WTC11 (cell line): ENCODE measurements at regions not wholly inside any gene's neighbourhood (a gene's known extent, or its start where the extent isn't known, plus 50 kb on each side); places are given as distances from the start of the nearest gene placed in this dataset.

ENCODE experiments used
- ATAC-seq: fragments of 200-7000 bp; cut with Tn5 transposase; 2 replicates; pipeline ENCODE4 v1.10.0; 2021; ENCODE audit warnings: mild to moderate bottlenecking, moderate library complexity
- CTCF ChIA-PET: fragments of 300-600 bp; sonication (Branson Sonifier 250); formaldehyde crosslinking; loops from one replicate; lab custom pipeline; 2021; ENCODE audit warnings: antibody characterized with exemption; lab: Charles Lee
- POLR2A ChIA-PET: fragments of 350-600 bp; sonication (Branson Sonifier 250); formaldehyde crosslinking; loops from one replicate; lab custom pipeline; 2021; ENCODE audit warnings: antibody characterized with exemption; lab: Charles Lee
- DNase-seq: peaks from one replicate; pipeline ENCODE4 v3.0.0; 2021; ENCODE audit warnings: low spot score
- H3K27ac Mint-ChIP-seq: 2 replicates; pipeline ENCODE4 v1.8.0; 2021; ENCODE audit warnings: mixed read lengths
- H3K27me3 Mint-ChIP-seq: 2 replicates; pipeline ENCODE4 v1.8.0; 2021; ENCODE audit warnings: low read depth, mild to moderate bottlenecking, moderate library complexity, mixed read lengths
- H3K36me3 Mint-ChIP-seq: 2 replicates; pipeline ENCODE4 v1.8.0; 2021; ENCODE audit warnings: mixed read lengths
- H3K4me1 Mint-ChIP-seq: 2 replicates; pipeline ENCODE4 v1.8.0; 2022; ENCODE audit warnings: mixed read lengths
- H3K4me3 Mint-ChIP-seq: 2 replicates; pipeline ENCODE4 v1.8.0; 2021; ENCODE audit warnings: mild to moderate bottlenecking, moderate library complexity, mixed read lengths
- H3K9me3 Mint-ChIP-seq: 2 replicates; pipeline ENCODE4 v1.8.0; 2021; ENCODE audit warnings: mixed read lengths
- ATF1 ChIP-seq: sonication (generic); formaldehyde crosslinking; IDR thresholded peaks from 2 replicates; pipeline ENCODE4 v1.8.1; 2023; ENCODE audit warnings: mild to moderate bottlenecking, moderate library complexity, missing genetic modification reagents
- CBFB ChIP-seq: sonication (generic); formaldehyde crosslinking; IDR thresholded peaks from 2 replicates; pipeline ENCODE4 v1.8.1; 2022; ENCODE audit warnings: mild to moderate bottlenecking, low read depth, missing genetic modification reagents
- CREM ChIP-seq: sonication (generic); formaldehyde crosslinking; IDR thresholded peaks from 2 replicates; pipeline ENCODE4 v1.8.1; 2022; ENCODE audit warnings: mild to moderate bottlenecking, missing genetic modification reagents, moderate library complexity
- EMX1 ChIP-seq: fragments of 250-450 bp; sonication (Bioruptor Pico); IDR thresholded peaks from 2 replicates; pipeline ENCODE4 v1.8.0; 2021; ENCODE audit warnings: mild to moderate bottlenecking
- ETV6 ChIP-seq: sonication (generic); formaldehyde crosslinking; IDR thresholded peaks from 2 replicates; pipeline ENCODE4 v1.8.1; 2022; ENCODE audit warnings: mild to moderate bottlenecking, missing genetic modification reagents
- FOXP4 ChIP-seq: sonication (generic); formaldehyde crosslinking; IDR thresholded peaks from 2 replicates; pipeline ENCODE4 v1.8.0; 2022; ENCODE audit warnings: mild to moderate bottlenecking, missing genetic modification reagents
- HMGA2 ChIP-seq: fragments of 250-450 bp; sonication (Bioruptor Pico); IDR thresholded peaks from 2 replicates; pipeline ENCODE4 v1.4.0; 2021; ENCODE audit warnings: mild to moderate bottlenecking, moderate library complexity
- JAZF1 ChIP-seq: fragments of 250-450 bp; sonication (Bioruptor Pico); IDR thresholded peaks from 2 replicates; pipeline ENCODE4 v1.9.0; 2021; ENCODE audit warnings: moderate library complexity, mild to moderate bottlenecking, inconsistent platforms
- MXD4 ChIP-seq: fragments of 250-450 bp; sonication (Bioruptor Pico); IDR thresholded peaks from 2 replicates; pipeline ENCODE4 v1.8.0; 2021; ENCODE audit warnings: mild to moderate bottlenecking, moderate library complexity, borderline replicate concordance
- NR3C1 ChIP-seq: sonication (generic); formaldehyde crosslinking; conservative IDR thresholded peaks from 2 replicates; pipeline ENCODE4 v1.8.1; 2023; ENCODE audit warnings: low read depth, mild to moderate bottlenecking, missing genetic modification reagents
- PRRX2 ChIP-seq: fragments of 250-450 bp; sonication (Bioruptor Pico); IDR thresholded peaks from 2 replicates; pipeline ENCODE4 v1.8.0; 2021; ENCODE audit warnings: mild to moderate bottlenecking
- RORB ChIP-seq: fragments of 250-450 bp; sonication (Bioruptor Pico); IDR thresholded peaks from 2 replicates; pipeline ENCODE4 v1.9.0; 2021; ENCODE audit warnings: mild to moderate bottlenecking
- TEAD1 ChIP-seq: sonication (generic); formaldehyde crosslinking; IDR thresholded peaks from 2 replicates; pipeline ENCODE4 v1.8.0; 2022; ENCODE audit warnings: mild to moderate bottlenecking, missing genetic modification reagents
- ZNF138 ChIP-seq: sonication (generic); formaldehyde crosslinking; conservative IDR thresholded peaks from 2 replicates; pipeline ENCODE4 v1.8.1; 2022; ENCODE audit warnings: mild to moderate bottlenecking, moderate library complexity, missing genetic modification reagents
- ZNF281 ChIP-seq: sonication (generic); formaldehyde crosslinking; IDR thresholded peaks from 2 replicates; pipeline ENCODE4 v1.8.0; 2023; ENCODE audit warnings: mild to moderate bottlenecking, missing genetic modification reagents
- ZNF423 ChIP-seq: fragments of 250-450 bp; sonication (Bioruptor Pico); IDR thresholded peaks from 2 replicates; pipeline ENCODE4 v2.1.2; 2022; ENCODE audit warnings: mild to moderate bottlenecking, moderate library complexity
- ZNF671 ChIP-seq: fragments of 250-450 bp; sonication (Bioruptor Pico); IDR thresholded peaks from 2 replicates; pipeline ENCODE4 v1.8.0; 2021; ENCODE audit warnings: mild to moderate bottlenecking
- TF ChIP-seq, protein P1 (sequence below): fragments of 250-450 bp; sonication (Bioruptor Pico); conservative IDR thresholded peaks from 2 replicates; pipeline ENCODE4 v1.9.0; 2021; ENCODE audit warnings: mild to moderate bottlenecking
- TF ChIP-seq, protein P2 (sequence below): sonication (generic); formaldehyde crosslinking; IDR thresholded peaks from 2 replicates; pipeline ENCODE4 v1.8.0; 2023; ENCODE audit warnings: missing genetic modification reagents
- TF ChIP-seq, protein P3 (sequence below): fragments of 250-450 bp; sonication (Bioruptor Pico); IDR thresholded peaks from 2 replicates; pipeline ENCODE4 v1.9.0; 2021; ENCODE audit warnings: moderate library complexity, mild to moderate bottlenecking, inconsistent platforms, borderline replicate concordance

GRCh38 chr6:6870921-6871320, 236.8 kb upstream of the RREB1 start:
- H3K9me3 Mint-ChIP-seq, result peaks cover 12% of the 10 kb centered on the region
- ATAC-seq (no peak), DNase-seq (no peak)
- no peak overlapping the region for H3K4me3 Mint-ChIP-seq
- no peak for TF ChIP-seq ZNF281
- no peak for TF ChIP-seq NR3C1 (CRISPR knock-in tag)
- TF ChIP-seq FOXP4, result no peak
- no peak for TF ChIP-seq CBFB (CRISPR knock-in tag)
- TF ChIP-seq TEAD1, result no peak
- no peak for TF ChIP-seq EMX1 (CRISPR knock-in tag)
- TF ChIP-seq RORB (CRISPR knock-in tag), result no peak
- no peak for TF ChIP-seq ETV6
- TF ChIP-seq ZNF138 (CRISPR knock-in tag), result no peak
- TF ChIP-seq, protein P1, sequence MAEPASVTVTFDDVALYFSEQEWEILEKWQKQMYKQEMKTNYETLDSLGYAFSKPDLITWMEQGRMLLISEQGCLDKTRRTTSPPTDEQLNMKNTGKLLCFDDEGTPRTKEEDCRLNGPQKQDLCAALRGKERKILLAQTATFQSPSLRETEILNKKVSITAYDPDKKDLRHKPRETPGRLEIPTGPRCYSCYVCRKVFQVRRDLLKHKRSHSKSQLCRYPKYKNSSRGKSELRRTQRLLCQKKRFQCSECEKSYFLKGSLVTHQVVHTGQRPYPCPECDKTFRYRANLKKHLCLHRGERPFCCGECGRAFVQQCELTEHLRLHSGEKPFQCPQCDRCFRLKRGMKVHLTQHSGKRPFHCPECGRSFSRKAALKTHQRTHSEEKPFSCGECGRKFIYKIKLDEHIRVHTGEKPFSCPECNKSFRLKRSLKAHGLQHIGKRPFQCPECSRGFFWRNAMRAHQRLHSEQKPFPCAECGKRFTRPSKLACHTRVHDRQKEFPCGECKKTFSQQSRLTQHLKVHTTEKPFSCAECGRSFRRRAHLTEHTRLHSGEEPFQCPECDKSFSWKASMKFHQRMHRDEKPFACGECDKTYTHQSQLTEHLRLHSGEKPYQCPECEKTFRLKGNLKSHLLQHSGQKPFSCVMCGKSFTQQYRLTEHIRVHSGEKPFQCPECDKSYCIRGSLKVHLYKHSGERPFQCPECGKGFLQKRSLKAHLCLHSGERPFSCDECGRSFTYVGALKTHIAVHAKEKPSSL, result no peak
- no peak for TF ChIP-seq JAZF1 (CRISPR knock-in tag)
- TF ChIP-seq ZNF423, result no peak
- TF ChIP-seq HMGA2 (CRISPR knock-in tag), result no peak
- TF ChIP-seq ATF1 (CRISPR knock-in tag), result no peak
- TF ChIP-seq ZNF671, result no peak
- TF ChIP-seq MXD4, result no peak
- no peak for TF ChIP-seq PRRX2
- TF ChIP-seq CREM (CRISPR knock-in tag), result no peak
- TF ChIP-seq, protein P2, sequence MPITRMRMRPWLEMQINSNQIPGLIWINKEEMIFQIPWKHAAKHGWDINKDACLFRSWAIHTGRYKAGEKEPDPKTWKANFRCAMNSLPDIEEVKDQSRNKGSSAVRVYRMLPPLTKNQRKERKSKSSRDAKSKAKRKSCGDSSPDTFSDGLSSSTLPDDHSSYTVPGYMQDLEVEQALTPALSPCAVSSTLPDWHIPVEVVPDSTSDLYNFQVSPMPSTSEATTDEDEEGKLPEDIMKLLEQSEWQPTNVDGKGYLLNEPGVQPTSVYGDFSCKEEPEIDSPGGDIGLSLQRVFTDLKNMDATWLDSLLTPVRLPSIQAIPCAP, result no peak
- TF ChIP-seq, protein P3, sequence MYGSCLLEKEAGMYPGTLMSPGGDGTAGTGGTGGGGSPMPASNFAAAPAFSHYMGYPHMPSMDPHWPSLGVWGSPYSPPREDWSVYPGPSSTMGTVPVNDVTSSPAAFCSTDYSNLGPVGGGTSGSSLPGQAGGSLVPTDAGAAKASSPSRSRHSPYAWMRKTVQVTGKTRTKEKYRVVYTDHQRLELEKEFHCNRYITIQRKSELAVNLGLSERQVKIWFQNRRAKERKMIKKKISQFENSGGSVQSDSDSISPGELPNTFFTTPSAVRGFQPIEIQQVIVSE (CRISPR knock-in tag), result no peak
- H3K4me1 Mint-ChIP-seq, result peaks cover 12% of the 10 kb centered on the region
- CTCF ChIA-PET, result no interaction called here
- no peak overlapping the region for H3K27ac Mint-ChIP-seq
- peaks cover 2% of the 10 kb centered on the region; the same call in 1 of the 2 replicates for H3K27me3 Mint-ChIP-seq
- POLR2A ChIA-PET, result interaction anchor here (1.0 kb wide), 1 partner anchor 10 kb away, joined by 3 read pairs; no protein-coding TSS in a partner anchor
- no peaks in the 10 kb centered on the region for H3K36me3 Mint-ChIP-seq
